Stimulated activated CD4-positive, alpha-beta T cell treated with anti-CD3 and anti-CD28 coated beads, Interleukin-1b, Interleukin-23, amount 100 ng/mL, for 4 hours (primary cell): ENCODE measurements at regions not wholly inside any gene's neighbourhood (a gene's known extent, or its start where the extent isn't known, plus 50 kb on each side); places are given as distances from the start of the nearest gene placed in this dataset.

Source experiments
- DNase-seq, 2 donors: peaks; one replicate each; pipeline ENCODE4 v3.0.0-alpha.2; 2020; ENCODE audit warnings: low read depth in 2 of 2

GRCh38 chr2:134202371-134202770, 51.5 kb upstream of the MGAT5 start:
- no peak for DNase-seq

DNA sequence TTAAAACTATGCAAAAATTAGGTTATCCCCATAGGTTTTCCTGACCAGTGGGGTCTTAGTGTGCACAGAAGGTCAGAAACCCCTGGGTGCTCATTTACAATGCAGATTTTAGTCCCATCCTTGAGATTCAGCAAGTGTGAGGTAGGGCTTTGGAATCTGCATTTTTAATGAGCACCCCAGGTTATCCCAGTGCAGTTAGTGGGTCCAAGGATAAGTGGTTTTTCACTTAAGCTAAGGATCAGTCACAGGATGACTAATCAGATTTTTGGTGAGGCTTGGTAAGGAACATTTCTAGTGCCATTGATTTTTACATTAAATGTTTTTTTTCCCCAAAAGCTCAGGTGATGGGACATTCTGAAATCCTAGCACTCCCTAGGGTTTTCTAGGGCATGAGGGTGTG, 50.7 kb upstream of the MGAT5 start:
- DNase-seq, result no peak
